HG02588 (cell line): ENCODE measurements at regions not wholly inside any gene's neighbourhood (a gene's known extent, or its start where the extent isn't known, plus 50 kb on each side); places are given as distances from the start of the nearest gene placed in this dataset.

ENCODE experiments used
- ATAC-seq: cut with Tn5 transposase; IDR thresholded peaks from one replicate; pipeline ENCODE4 v1.9.1; 2021; ENCODE audit warnings: mild to moderate bottlenecking, moderate library complexity; ENCODE audit not compliant: unreplicated experiment

- no peak for ATAC-seq
These were observed 167.0 kb upstream of the DMRTA1 start for GRCh38 chr9:22279636-22280035.

DNA sequence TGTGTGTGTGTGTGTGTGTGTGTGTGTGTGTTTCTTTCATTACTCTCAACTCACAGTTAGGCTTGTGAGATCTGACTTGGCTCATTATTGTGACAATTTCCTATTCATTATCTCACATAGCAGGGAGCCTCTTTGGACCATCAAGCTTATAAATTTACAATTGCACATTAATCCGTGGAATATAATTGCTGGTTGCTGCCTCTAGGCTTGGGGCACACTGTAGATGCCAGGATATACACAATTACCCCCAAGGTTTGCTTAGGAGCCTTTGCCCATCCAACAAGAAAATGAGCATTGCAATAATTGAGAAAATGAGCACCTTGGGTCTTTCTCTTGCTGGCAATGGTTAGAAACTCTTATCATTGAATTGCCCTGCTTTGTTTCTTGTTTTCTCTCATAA, 161.6 kb upstream of the DMRTA1 start:
- ATAC-seq = no peak

GRCh38 chr9:22286661-22287060, 160.0 kb upstream of the DMRTA1 start:
- no peak for ATAC-seq

GRCh38 chr9:22288661-22289060, 158.0 kb upstream of the DMRTA1 start:
- ATAC-seq = no peak

DNA sequence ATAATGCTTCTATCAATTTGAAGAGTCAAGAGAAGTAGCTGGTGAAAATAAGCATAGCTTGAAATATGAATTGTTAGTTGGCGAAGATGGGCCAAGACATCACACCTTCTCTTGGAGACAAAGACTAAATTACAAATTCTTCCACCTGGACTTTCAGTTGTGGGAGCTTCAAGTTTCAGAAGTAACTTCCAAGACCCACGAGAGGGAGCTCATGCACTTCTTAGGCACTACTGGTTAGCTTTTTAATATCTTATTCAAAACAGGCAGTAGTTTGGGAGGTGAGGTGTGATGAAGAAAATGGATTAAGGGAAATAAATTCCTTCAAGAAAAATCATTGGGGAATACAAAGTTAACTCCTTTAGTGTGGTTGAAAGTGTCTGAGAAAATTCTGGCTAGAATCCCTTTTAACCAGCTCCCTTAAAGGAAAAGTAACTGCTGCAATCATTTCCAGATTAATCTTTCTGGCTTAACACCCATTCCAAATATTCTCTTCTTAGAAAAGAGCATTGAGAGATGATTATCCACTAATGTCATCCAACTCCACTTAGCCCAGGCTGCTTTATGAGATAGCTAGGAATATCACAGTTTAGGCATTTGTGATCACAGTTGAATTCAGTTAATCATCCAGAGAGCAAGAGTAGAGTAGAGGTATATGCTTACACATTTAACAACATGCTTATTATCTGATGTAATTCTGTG, 139.5 kb upstream of the DMRTA1 start:
- no peak for ATAC-seq

DNA sequence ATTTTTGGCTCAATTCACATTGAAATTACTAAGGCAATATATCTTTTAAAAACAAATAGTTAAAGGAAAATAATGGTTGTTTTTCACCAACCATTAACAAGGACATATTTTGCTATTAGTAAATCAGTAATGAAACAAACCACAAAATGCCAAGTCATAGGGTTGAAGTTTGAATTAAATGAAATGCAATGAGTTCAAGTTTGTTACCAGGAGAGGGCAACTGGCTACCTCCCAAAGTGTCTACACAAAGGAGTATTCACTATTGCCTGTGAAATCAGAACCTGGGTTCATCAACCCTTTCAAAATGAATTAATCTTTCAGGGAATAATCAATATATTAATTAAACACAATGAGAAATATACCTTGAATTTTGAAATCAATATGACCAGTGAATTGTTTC, 138.4 kb upstream of the DMRTA1 start:
- ATAC-seq = no peak

GRCh38 chr9:22316645-22317044, 130.0 kb upstream of the DMRTA1 start:
- ATAC-seq = no peak

- no peak for ATAC-seq
These were observed 115.1 kb upstream of the DMRTA1 start for GRCh38 chr9:22331533-22331932.

DNA sequence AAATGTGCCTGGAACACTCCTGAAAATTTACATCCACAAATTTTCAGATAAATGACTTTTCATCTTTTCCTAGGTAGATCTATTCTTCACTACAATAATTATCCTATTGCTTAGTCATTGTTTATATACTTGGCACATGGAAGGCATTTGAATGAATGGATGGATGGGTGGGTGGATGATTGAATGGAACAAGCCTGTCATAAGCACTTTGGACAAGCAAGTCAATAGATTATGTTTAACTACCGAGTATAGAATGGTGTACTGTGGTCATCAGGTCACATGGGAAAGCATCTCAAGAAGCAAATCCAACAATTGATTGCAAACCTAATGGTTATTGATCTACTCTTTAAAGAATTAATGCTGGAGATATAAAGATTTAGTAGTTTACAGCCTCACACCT, 114.4 kb upstream of the DMRTA1 start:
- ATAC-seq = no peak

DNA sequence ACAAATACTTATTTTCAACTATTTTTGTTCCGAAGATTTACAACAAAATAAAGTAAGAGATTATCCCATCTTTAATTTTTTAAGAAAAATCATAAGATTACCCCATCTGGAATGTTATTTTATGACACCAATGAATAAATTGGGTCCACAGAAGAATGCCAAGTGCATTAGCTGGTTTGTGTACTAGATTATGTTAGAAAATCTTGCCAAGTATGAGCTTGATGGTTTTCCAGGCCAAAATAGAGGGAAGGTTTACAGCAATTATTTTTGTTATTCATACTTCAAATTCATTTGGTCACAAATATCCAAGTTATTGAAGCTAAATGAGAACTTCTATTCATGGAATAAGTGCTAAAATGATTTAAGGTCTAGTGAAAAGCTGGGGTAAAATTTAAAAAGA, 109.4 kb upstream of the DMRTA1 start:
- no peak for ATAC-seq

GRCh38 chr9:22342491-22343217, 104.0 kb upstream of the DMRTA1 start:
- no peak for ATAC-seq

DNA sequence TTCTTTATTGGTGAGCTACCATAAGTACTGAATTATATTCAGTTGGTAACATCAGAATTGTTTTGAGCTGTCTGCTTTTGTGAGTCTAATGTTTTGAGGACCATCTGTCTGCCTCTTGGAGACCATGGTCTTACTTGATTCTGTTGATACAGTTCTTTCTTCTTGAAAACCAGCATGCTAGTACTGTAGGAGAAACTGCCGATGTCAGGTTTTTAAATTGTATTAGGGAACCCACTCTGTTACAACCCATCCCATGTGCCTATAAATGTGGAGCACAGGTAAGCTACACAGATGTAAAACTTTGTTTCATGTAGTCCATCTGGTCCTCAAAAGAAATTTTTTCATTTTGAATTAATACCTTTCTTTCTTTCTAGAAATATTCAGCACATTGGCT, 103.4 kb upstream of the DMRTA1 start:
- no peak for ATAC-seq

- ATAC-seq = no peak
These were observed 91.8 kb upstream of the DMRTA1 start for GRCh38 chr9:22354699-22355384.

DNA sequence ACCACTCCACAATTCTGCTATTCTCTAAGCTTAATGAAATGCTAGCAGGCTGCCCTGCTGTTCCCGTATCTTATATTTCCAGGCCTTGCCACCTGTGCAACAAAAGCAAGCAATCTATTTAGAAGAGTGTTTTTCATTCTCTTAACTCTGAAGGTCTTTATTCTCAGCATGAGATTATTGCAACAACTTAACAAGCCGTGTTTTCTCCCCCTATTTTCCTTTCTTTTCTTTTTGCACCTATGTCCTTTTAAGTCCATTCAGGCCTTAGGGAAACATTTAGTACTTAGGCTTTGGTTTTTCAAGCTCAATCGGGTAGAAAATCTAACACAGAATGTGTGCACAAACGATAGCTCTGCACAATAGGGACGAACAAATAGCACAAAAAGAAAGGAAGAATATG, 89.6 kb upstream of the DMRTA1 start:
- no peak for ATAC-seq

DNA sequence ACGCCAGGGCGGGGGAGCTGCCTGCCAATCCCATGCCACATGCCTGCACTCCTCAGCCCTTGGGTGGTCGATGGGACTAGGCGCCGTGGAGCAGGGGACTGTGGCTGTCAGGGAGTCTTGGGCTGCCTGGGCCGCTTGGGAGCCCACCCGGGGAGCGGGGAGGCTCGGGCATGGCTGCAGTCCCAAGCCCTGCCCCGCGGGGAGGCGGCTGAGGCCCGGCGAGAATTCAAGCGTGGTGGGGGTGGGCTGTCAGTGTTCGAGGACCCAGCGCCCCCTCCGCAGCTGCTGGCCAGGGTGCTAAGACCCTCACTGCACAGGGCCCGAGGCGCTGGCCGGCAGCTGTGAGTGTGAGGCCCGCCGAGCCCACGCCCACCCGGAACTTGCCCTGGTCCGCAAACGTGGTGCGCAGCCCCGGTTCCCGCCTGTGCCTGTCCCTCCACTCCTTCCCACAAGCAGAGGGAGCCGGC, 83.2 kb upstream of the DMRTA1 start:
- ATAC-seq = no peak

- no peak for ATAC-seq
These were observed 73.0 kb upstream of the DMRTA1 start for GRCh38 chr9:22373636-22374035.

- no peak for ATAC-seq
These were observed 72.6 kb upstream of the DMRTA1 start for GRCh38 chr9:22374051-22374450.

DNA sequence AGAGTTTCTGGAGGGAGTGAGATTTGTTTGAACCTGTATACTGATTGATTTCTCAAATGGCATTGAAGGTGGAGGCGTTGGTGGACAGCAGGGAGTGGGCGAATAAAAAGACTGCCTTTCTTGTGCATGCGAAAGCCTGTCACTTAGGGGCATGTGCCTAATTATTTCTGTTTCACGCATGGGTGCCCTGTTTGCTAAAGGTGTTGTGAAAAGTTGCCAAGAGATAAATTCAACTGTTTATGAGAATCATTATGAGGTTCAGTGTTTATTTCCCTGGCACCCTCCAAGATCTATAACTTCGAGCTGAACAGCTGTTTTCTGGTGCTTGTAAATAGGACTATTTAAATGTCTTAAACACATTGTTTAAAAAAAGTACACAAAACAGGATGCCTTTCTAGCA, 67.4 kb upstream of the DMRTA1 start:
- ATAC-seq = no peak

DNA sequence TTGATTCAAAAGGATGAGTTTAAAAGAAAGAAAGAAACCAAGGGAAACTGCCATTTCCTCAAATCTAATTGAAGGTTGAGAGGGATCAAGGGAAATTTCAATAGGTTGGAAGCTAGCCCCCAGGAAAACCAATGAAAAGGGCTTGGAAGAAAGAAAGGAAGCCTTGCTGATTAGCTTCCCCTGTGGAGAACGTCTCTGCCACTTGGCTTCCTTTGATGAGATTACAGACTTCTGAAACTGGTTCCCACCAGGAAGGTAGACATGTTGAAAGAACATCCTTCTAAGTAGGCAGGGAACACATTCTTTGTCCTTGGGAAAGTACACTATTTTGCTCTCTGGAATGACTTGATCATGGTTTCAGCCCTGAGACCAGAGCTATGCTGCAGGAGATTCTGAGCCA, 65.5 kb upstream of the DMRTA1 start:
- no peak for ATAC-seq

GRCh38 chr9:22382331-22382730, 64.3 kb upstream of the DMRTA1 start:
- ATAC-seq = no peak

DNA sequence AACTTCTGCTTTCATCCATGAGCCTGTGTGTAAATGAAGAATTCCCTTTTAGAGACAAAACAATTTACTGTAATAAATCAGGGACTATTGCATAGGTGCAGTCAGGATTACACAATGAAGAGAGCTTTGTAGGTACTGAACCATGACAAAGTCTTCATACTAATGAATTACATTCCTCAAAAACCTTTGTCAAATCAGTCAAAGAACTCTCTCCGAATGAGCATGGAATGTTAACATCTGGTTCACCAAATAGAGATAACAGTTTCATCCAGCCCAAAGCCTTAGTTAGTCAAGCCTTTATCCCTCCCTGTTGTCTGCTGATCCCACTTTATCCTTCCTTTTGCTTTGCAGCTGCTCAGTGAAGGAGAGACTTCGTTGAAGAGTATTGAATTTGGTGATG, 62.9 kb upstream of the DMRTA1 start:
- ATAC-seq = no peak

GRCh38 chr9:22389271-22389670, 57.4 kb upstream of the DMRTA1 start:
- no peak for ATAC-seq
